GM10266 (cell line): ENCODE measurements at regions not wholly inside any gene's neighbourhood (a gene's known extent, or its start where the extent isn't known, plus 50 kb on each side); places are given as distances from the start of the nearest gene placed in this dataset.

Experiments used
- DNase-seq: peaks from one replicate; pipeline ENCODE4 v3.0.0; 2012; ENCODE audit errors: extremely low spot score
- CTCF ChIP-seq: IDR thresholded peaks from 2 replicates; pipeline ENCODE4 v1.5.1; 2012; ENCODE audit warnings: mild to moderate bottlenecking, low read depth; ENCODE audit not compliant: control insufficient read depth, insufficient read depth; ENCODE audit errors: missing control alignments

GRCh38 chr10:131804551-131805295 is 96.1 kb upstream of the PPP2R2D start:
- no peak for TF ChIP-seq CTCF
- no peak for DNase-seq

GRCh38 chr10:131805696-131806095 is 95.1 kb upstream of the PPP2R2D start:
- DNase-seq = no peak
- TF ChIP-seq CTCF = no peak

GRCh38 chr10:131806146-131806545 is 94.7 kb upstream of the PPP2R2D start:
- no peak for DNase-seq
- no peak for TF ChIP-seq CTCF

GRCh38 chr10:131806646-131807317 is 94.0 kb upstream of the PPP2R2D start:
- no peak for DNase-seq

GRCh38 chr10:131808370-131808930 is 92.4 kb upstream of the PPP2R2D start:
- no peak for DNase-seq
- no peak for TF ChIP-seq CTCF

More at GRCh38 chr10:131806646-131807317, 94.0 kb upstream of the PPP2R2D start:
- TF ChIP-seq CTCF = no peak

- DNase-seq = no peak
- no peak for TF ChIP-seq CTCF
These were observed 90.6 kb upstream of the PPP2R2D start for GRCh38 chr10:131810036-131810804.
